NOMO-1 treated with DMSO at 0.1 percent for 48 hours (cell line): ENCODE measurements at regions not wholly inside any gene's neighbourhood (a gene's known extent, or its start where the extent isn't known, plus 50 kb on each side); places are given as distances from the start of the nearest gene placed in this dataset.

ENCODE experiments used
- DNase-seq: peaks from one replicate; lab custom pipeline; 2025; ENCODE audit not compliant: unreplicated experiment; lab: John Stamatoyannopoulos, UW

DNA sequence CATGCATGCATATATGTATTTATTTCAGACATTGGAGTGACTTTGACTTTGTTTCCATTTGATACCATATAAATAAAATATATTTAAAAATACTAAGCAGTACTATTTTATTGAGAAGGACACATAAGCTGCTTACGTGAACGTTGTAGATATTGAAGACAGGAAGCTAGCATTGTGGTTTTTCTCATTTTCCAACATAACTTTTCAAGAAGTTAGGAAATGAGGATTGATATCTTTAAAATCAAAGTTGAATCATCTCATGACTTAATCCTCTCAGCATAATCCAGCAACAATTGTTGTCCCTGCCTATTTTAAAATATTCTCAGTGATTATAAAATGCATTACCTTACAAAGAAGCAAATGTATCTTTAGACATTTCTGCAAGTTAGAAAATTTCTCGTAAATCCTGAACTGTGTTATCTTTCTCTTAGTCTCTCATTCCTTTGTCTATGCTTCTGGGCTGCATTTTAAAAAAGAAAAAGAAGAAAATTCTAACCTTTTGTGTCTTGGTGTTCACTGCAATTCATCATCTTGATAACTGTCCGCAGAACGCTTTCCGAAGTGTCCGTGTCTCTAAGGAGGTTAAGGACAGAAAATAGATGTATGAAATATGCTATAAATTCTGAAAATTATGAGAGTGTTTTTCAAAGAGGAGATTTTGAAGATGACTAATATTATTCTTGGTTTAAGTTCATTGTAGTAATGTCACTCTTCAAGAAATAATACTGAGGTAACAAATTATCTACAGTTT is 1089.9 kb upstream of the CDH6 start:
- DNase-seq: no peak

GRCh38 chr5:30103052-30103451 is 1090.4 kb upstream of the CDH6 start:
- DNase-seq: no peak

GRCh38 chr5:30102185-30102584 is 1091.3 kb upstream of the CDH6 start:
- no peak for DNase-seq

DNA sequence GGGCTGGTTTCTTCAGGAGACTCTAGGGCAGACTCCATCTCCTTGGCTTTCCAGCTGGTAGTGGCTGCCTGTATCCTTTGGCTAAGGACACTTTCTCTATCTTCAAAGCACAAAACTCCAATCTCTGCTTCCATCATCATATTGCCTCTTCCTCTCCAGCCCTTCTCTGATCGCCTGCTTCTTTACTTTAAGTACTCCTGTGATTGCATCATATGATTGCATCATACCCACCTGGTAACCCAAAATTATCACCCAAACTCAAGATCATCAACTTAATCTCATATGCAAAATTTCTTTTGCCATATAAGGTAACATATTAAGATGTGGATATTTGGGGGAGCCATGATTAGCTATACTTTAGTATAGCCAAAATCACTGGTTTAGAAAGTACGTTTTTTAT is 1092.6 kb upstream of the CDH6 start:
- no peak for DNase-seq

- DNase-seq: no peak
These were observed 1093.3 kb upstream of the CDH6 start for GRCh38 chr5:30100148-30100713.

GRCh38 chr5:30099634-30100033 is 1093.9 kb upstream of the CDH6 start:
- DNase-seq: no peak

DNA sequence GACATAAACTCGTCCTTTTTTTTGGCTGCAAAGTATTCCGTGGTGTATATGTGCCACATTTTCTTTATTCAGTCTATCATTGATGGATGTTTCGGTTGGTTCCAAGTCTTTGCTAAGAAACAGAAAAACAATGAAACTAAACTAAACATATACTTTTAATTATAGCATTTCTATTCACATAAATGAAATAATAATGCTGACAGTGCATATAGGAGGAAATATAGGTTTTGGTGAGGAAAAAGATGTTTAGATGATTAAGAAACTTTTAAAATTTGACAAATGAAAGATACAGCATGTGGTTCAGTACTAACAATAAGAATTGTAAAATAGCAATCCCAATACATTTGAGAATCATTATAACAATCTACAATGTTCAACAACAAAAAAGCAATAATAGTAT is 1094.5 kb upstream of the CDH6 start:
- DNase-seq: no peak

- DNase-seq: no peak
These were observed 1100.9 kb upstream of the CDH6 start for GRCh38 chr5:30092548-30092947.

GRCh38 chr5:30069441-30070263 is 1123.8 kb upstream of the CDH6 start:
- no peak for DNase-seq

DNA sequence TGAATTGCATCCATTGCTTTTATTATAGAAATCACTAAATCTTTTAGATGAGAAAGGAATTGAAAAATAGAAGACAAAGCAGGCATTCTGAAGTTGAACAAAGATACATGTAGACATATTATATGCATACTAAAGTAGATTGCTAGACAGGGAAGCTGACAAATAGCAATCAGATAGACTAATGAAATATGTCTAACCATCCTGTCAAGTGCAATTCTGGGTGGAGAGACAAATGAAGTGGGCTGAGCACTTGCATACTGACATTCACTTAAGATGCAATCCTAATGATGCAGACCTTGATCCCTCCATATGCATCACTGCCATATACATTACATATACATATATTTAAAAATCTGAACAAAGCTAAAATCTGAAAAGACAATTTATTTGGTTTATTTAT is 1130.0 kb upstream of the CDH6 start:
- no peak for DNase-seq

GRCh38 chr5:30051976-30052375 is 1141.5 kb upstream of the CDH6 start:
- DNase-seq: no peak

- no peak for DNase-seq
These were observed 1143.2 kb upstream of the CDH6 start for GRCh38 chr5:30050056-30050815.

DNA sequence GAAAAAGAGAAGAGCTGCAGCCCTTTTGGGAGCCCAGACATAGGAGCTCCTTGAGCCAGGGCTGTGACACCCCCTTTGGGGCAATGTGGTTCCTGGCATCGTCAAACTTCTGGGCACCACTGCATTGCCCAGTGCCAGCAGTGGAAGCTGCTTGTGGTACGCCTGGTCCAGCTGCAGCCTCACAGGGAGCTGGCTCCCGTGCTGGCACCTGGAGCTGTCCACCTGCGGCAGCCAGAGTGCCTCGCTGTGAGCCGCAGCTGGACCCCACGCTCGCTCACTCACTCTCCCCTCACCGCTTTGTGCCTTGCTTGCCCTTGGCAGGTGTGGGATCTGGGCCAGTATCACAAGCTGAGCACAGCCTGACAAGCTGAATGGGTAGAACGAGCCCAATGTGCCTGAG is 1150.8 kb upstream of the CDH6 start:
- DNase-seq: no peak

DNA sequence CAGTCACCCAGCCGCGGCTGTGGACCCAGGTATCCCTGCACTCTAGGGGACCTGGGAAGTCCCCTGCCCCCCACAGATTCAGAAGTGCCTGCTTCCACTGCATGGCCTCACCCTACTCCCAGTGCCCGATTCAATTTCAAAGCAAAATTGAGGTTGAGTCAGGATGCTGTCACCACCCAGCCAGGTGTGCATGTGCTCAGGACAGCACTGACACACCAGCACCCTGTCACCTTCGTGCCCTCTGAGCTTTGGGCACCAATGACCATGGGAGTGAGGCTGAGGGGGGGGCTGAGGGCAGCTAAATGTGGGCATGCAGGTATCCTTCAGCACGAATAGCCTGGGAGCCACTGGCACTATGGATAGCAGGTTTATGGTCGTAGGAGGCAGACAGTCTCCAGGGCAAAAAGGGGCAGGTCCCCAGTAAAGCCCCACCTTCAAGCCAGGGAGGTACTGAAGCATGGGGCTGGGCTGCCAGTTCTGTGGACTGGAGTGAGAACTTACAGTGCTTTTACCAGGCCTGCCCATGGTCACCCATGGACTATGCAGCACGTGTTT is 1151.6 kb upstream of the CDH6 start:
- DNase-seq: no peak

DNA sequence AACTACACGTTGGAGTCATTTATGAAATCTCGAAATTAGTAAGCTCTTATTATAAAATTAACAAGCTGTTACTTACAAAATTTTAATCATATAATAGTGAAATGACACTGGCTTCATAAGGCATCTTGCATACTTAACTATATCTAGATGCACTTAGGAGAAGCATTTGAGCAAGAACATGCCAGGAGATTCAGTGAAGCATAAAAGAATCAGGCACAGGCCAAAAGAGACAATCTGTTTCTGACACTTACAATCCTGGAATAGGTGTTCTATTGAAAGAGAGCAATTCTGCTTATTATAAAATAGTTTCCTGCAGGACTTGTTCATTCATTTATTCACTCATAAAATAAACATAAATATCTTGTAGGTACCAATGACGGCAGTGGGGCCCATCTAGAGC is 1152.2 kb upstream of the CDH6 start:
- no peak for DNase-seq

- peak; percentile 60 for DNase-seq
These were observed 1152.9 kb upstream of the CDH6 start for GRCh38 chr5:30040488-30041118.

DNA sequence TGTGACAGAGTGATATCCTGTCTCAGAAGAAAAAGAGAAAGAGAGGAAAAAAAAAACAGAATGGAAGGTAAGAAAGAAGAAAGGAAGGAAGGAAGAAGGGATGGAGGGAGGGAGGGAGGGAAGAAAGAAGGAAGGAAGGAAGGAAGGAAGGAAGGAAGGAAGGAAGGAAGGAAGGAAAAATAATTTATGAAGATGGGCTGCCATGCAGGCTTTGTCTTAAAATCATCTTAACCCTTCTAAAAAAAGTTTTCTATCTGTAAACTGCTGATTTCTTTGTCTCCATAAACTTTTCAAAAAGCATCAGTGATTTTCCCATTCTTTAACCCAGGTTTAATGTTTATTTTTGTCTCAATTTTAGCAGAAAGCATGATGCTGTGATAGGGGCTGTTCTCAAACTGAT is 1154.1 kb upstream of the CDH6 start:
- DNase-seq: no peak

DNA sequence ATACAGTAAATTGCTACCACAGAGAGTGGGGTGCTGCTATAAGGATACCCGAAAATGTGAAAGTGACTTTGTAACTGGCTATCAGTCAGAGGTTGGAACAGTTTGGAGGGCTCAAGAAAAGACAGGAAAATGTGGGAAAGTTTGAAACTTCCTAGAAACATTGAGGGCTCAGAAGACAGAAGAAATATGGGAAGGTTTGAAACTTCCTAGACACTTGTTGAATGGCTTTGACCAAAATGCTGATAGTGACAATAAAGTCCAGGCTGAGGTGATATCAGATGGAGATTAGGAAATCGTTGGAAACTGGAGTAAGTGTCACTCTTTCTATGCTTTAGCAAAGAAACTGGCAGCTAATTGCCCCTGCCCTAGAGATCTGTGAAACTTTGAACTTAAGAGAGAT is 1158.6 kb upstream of the CDH6 start:
- no peak for DNase-seq

DNA sequence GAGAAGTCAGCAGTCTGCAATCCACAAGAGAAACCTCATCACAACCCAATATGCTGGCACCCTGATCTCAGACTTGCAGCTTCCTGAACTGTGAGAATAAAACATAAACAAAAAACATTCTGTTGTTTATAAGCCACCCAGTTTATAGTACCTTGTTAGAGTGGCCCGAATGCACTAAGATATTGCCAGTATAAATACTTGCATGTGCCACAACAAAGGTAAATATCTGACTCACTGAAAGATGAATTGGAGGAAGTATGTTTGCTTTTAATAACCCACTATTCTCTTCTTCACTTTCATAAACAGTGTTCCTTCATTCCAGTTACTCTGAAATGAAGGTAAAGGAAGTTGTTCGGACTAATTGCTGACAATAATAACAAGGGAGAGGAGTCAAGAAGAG is 1163.4 kb upstream of the CDH6 start:
- DNase-seq: no peak

GRCh38 chr5:30001826-30002225 is 1191.7 kb upstream of the CDH6 start:
- no peak for DNase-seq

DNA sequence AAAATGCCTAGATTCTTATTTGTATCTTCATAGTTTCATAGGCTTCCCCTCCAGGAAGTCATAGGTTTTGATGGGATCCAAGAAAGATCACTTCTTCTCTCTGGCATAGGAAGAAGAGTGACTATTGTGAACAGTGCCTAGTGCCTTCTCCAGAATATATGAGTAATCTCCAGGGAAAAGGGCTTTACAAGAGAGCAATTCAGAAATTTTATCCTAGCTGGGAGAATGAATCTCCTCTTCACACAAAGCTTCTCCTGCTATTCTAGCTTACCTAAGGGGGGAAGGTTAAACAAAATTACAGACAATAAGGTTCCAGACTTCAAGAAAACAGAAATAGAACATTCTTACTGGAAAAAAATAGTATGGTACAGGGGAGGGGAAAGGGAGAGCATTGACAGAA is 1193.3 kb upstream of the CDH6 start:
- no peak for DNase-seq
